ENCODE measurements at regions not wholly inside any gene's neighbourhood (a gene's known extent, or its start where the extent isn't known, plus 50 kb on each side); places are given as distances from the start of the nearest gene placed in this dataset.
A peak's percentile ranks its signal among the peaks of the same experiment; 100 is the strongest.

DNA sequence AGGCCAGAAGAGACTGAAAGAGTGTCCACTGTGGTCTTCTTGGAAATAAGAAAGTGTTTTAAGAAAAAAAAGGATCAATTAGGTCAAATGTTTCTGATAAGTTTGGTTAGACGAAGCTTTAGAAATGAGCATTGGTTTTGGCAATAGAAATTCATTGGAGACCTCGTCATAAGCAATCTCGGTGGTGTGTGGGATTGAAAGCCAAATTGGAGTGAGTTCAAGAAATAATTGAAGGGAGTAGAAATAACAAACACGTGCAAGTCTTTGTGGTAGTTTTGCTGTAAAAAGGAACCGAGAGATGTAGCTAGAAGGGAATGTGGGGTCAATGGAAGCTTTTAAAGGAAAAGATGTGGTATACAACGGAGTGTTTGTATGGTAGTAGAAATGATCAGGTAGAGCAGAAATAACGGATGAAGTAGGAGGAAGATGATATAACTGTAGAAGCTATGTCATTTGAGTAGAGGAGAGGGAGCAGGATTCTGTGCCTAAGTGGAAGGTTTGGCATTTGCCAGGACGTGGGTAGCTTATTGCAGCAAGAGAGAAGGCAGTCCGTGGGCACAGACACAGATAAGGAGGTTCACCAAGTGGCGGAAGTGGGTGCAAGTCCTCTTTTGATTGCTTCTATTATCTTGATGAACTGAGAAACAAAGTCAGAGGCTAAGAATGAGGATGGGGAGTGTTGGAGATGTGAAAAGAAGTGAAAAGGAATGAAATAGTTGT, 146.2 kb downstream of the DACT1 start:
- peaks cover 15% of the 10 kb centered on the region for H3K27me3 ChIP-seq (ENCODE audit: low read depth)
- H3K27ac ChIP-seq (replicated peaks): no peak overlapping the region
- no peak for DNase-seq
- no peak overlapping the region for H3K4me3 ChIP-seq
- intact Hi-C loops (cut with micrococcal nuclease): no loop called here
- TF ChIP-seq, protein P1, sequence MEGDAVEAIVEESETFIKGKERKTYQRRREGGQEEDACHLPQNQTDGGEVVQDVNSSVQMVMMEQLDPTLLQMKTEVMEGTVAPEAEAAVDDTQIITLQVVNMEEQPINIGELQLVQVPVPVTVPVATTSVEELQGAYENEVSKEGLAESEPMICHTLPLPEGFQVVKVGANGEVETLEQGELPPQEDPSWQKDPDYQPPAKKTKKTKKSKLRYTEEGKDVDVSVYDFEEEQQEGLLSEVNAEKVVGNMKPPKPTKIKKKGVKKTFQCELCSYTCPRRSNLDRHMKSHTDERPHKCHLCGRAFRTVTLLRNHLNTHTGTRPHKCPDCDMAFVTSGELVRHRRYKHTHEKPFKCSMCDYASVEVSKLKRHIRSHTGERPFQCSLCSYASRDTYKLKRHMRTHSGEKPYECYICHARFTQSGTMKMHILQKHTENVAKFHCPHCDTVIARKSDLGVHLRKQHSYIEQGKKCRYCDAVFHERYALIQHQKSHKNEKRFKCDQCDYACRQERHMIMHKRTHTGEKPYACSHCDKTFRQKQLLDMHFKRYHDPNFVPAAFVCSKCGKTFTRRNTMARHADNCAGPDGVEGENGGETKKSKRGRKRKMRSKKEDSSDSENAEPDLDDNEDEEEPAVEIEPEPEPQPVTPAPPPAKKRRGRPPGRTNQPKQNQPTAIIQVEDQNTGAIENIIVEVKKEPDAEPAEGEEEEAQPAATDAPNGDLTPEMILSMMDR (IDR thresholded peaks at IDR 0.05; ENCODE audit: borderline replicate concordance): no peak
- H3K4me1 ChIP-seq: no peaks in the 10 kb centered on the region
- H3K36me3 ChIP-seq: no peaks in the 10 kb centered on the region
- no peaks in the 10 kb centered on the region for H3K9me3 ChIP-seq (replicated peaks)

DNA sequence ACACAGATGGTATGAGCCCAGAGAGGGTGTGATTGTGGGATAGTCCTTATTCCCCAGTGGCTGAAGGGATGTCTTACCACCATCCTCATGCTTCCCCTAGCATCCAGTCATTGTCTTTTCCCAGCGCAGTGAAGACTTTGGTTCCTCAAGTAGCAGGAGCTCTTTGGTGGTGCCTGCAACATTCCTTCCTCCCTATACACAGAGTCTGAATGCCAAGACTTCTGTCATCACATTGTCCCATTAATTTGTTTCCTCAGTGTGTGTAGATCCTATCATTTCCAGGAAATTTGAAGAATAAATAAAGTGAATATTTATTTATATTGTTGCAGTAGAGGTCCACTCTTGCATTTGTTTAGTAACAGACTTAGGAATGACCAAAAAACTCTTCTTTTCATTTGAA, 147.2 kb downstream of the DACT1 start:
- DNase-seq: no peak

DNA sequence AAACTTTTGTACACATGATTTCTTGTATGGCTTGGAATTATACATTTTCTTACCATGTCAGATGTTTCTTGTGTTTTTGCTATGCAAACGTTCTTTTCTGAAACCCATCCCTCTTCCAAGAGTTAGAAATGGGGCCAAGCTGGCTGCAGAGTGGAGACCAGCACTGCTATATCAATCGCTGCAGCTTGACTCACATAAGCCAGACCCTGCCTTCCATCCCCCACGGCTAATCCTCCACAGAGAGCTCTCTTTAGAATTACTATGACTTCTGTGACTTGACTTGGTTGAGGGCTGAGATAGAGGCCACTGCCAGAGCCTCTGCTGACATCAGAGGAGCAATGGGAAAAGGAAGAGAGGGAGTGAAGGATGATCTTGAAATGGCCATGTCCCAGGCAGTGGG, 147.9 kb downstream of the DACT1 start:
- Histone ChIP-seq H3K9me3 (replicated peaks) (no peaks in the 10 kb centered on the region), H3K36me3 (no peaks in the 10 kb centered on the region), H3K27ac (replicated peaks) (no peak overlapping the region), H3K4me3 (no peak overlapping the region), H3K27me3 (ENCODE audit: low read depth) (peaks cover 15% of the 10 kb centered on the region), H3K4me1 (no peaks in the 10 kb centered on the region)
- intact Hi-C loops (cut with micrococcal nuclease): no loop called here
- TF ChIP-seq, protein P1 (IDR thresholded peaks at IDR 0.05; ENCODE audit: borderline replicate concordance): no peak
- DNase-seq: no peak

More for the DNA sequence above, 147.2 kb downstream of the DACT1 start:
- Histone ChIP-seq H3K4me3 (no peak overlapping the region), H3K9me3 (replicated peaks) (no peaks in the 10 kb centered on the region), H3K4me1 (no peaks in the 10 kb centered on the region), H3K36me3 (no peaks in the 10 kb centered on the region), H3K27me3 (ENCODE audit: low read depth) (peaks cover 15% of the 10 kb centered on the region), H3K27ac (replicated peaks) (no peak overlapping the region)
- TF ChIP-seq, protein P1 (IDR thresholded peaks at IDR 0.05; ENCODE audit: borderline replicate concordance): no peak
- intact Hi-C loops (cut with micrococcal nuclease): no loop called here

DNA sequence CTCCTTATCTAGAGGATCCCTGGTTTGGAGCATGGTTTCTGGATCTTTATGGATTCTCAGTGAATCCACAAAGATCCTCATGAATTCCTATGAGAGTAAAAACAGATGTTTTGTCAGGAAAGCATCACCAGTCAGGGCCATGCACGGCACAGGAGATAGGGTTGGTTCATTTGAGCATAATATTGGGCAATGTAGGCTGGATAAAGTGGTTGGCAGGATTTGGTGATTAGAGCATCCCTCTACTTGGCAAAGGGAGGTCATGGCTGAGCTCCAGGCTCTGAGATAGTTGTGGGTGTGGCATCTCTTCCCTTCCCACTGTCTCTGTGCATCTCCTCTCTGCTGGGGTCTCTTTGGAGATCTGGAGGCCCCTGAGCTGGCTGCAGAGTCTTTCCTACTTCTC, 149.8 kb downstream of the DACT1 start:
- H3K36me3 ChIP-seq: no peaks in the 10 kb centered on the region
- no peaks in the 10 kb centered on the region for H3K9me3 ChIP-seq (replicated peaks)
- H3K27ac ChIP-seq (replicated peaks): no peak overlapping the region
- H3K27me3 ChIP-seq (ENCODE audit: low read depth): peaks cover 15% of the 10 kb centered on the region
- H3K4me3 ChIP-seq: no peak overlapping the region
- no peaks in the 10 kb centered on the region for H3K4me1 ChIP-seq
- DNase-seq: no peak
- TF ChIP-seq, protein P1 (IDR thresholded peaks at IDR 0.05; ENCODE audit: borderline replicate concordance): no peak
- intact Hi-C loops (cut with micrococcal nuclease): no loop called here

DNA sequence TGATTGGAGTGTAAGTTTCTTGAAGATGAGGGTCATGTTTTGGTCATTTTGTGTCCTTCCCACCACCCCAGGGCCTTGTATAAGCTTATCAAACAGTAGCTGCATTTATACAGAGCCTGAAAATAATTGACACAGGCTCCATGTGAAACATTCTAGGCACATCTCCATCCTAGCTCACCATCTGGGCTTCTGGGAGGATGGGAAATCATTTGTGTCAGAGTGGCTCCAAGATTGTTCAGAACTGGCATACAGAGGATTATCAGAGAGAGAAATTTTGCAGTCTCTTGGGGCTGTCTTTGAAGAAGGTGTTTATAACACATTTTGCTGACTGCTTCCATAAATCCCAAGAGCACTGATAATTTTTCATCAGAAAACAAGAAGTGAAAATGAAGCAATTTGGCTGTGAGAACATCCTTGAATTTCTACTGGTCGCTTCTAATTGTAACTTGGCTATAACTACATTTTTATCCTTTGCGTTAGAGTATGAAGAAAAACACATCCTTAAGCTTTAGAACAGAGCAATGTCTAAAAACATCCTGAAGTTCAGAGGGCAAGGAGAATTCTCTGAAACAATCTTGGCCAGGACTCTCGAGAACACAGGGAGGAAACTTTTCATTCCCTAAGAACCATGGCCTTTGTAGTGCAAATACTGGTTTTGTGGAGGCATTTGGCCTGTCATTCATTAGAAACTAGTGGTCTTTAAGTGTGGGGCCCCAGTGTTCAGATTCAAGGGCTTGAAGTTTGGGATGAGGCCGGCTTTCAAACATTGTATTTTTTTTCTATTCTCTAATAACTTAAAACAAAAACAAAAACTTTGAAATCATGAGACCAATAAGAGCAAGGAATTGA, 151.1 kb downstream of the DACT1 start:
- Histone ChIP-seq H3K4me3 (no peak overlapping the region), H3K36me3 (no peaks in the 10 kb centered on the region), H3K27ac (replicated peaks) (peak overlapping the region; percentile 49), H3K27me3 (ENCODE audit: low read depth) (peaks cover 19% of the 10 kb centered on the region), H3K9me3 (replicated peaks) (no peaks in the 10 kb centered on the region), H3K4me1 (no peaks in the 10 kb centered on the region)
- intact Hi-C loops (cut with micrococcal nuclease): no loop called here
- TF ChIP-seq, protein P1 (IDR thresholded peaks at IDR 0.05; ENCODE audit: borderline replicate concordance): no peak
- DNase-seq: no peak

All from left ventricle myocardium inferior (tissue), 1 donor.